ENCODE measurements at regions not wholly inside any gene's neighbourhood (a gene's known extent, or its start where the extent isn't known, plus 50 kb on each side); places are given as distances from the start of the nearest gene placed in this dataset.
A peak's percentile ranks its signal among the peaks of the same experiment; 100 is the strongest.

- TF ChIP-seq CHD7 (IDR thresholded peaks at IDR 0.05; ENCODE audit: insufficient replicate concordance, low read length) (no peak), CEBPB (IDR thresholded peaks at IDR 0.05; ENCODE audit: low read depth, low read length) (no peak), CTCF (IDR thresholded peaks at IDR 0.05; ENCODE audit: control extremely low read depth in 1 of 3, insufficient read depth in 1 of 3, low read depth in 1 of 3, low read length in 3 of 3) (peak in 1 of 3 experiments; percentile 31; a peak in 2 of 4 replicates), E2F6 (IDR thresholded peaks at IDR 0.05) (no peak), RAD21 (IDR thresholded peaks at IDR 0.05 in 1 of 2, conservative IDR thresholded peaks at IDR 0.05 in 1 of 2; ENCODE audit: low read depth in 2 of 2, low read length in 2 of 2) (peak in 1 of 2 experiments; percentile 25; a peak in 1 of 4 replicates)
These were observed 327.8 kb upstream of the CXorf51B start (continued) for GRCh38 chrX:146481735-146482134.

All from H1 (cell line).